Stimulated activated CD8-positive, alpha-beta memory T cell treated with anti-CD3 and anti-CD28 coated beads, Interleukin-7, amount 100 ng/mL, for 4 hours (primary cell): ENCODE measurements at regions not wholly inside any gene's neighbourhood (a gene's known extent, or its start where the extent isn't known, plus 50 kb on each side); places are given as distances from the start of the nearest gene placed in this dataset.

ENCODE experiments used
- DNase-seq, 2 donors: peaks; one replicate each; pipeline ENCODE4 v3.0.0-alpha.2; 2020; ENCODE audit warnings: low read depth in 2 of 2

- no peak for DNase-seq
These were observed 1499.3 kb downstream of the TBC1D22A start for GRCh38 chr22:48261706-48262105.

GRCh38 chr22:48261048-48261621 is 1498.7 kb downstream of the TBC1D22A start:
- DNase-seq, result no peak

- DNase-seq, result no peak
These were observed 1497.7 kb downstream of the TBC1D22A start for GRCh38 chr22:48259991-48260670.

- DNase-seq, result no peak
These were observed 1496.4 kb downstream of the TBC1D22A start for GRCh38 chr22:48258811-48259210.

- DNase-seq, result no peak
These were observed 1495.7 kb downstream of the TBC1D22A start for GRCh38 chr22:48258064-48258701.

GRCh38 chr22:48257685-48258055 is 1495.2 kb downstream of the TBC1D22A start:
- DNase-seq, result no peak

- no peak for DNase-seq
These were observed 1494.6 kb downstream of the TBC1D22A start for GRCh38 chr22:48256776-48257684.

GRCh38 chr22:48256041-48256739 is 1493.7 kb downstream of the TBC1D22A start:
- no peak for DNase-seq

- no peak for DNase-seq
These were observed 1491.9 kb downstream of the TBC1D22A start for GRCh38 chr22:48254311-48254873.

- no peak for DNase-seq
These were observed 1491.1 kb downstream of the TBC1D22A start for GRCh38 chr22:48253573-48253972.

- no peak for DNase-seq
These were observed 1490.7 kb downstream of the TBC1D22A start for GRCh38 chr22:48253136-48253535.

- no peak for DNase-seq
These were observed 1489.2 kb downstream of the TBC1D22A start for GRCh38 chr22:48251629-48252028.

- no peak for DNase-seq
These were observed 1488.6 kb downstream of the TBC1D22A start for GRCh38 chr22:48250937-48251530.

GRCh38 chr22:48250286-48250895 is 1487.9 kb downstream of the TBC1D22A start:
- DNase-seq, result no peak

GRCh38 chr22:48249713-48250268 is 1487.3 kb downstream of the TBC1D22A start:
- DNase-seq, result no peak

- DNase-seq, result no peak
These were observed 1486.5 kb downstream of the TBC1D22A start for GRCh38 chr22:48248901-48249455.

- no peak for DNase-seq
These were observed 1485.4 kb downstream of the TBC1D22A start for GRCh38 chr22:48247829-48248228.

GRCh38 chr22:48245196-48245485 is 1482.7 kb downstream of the TBC1D22A start:
- DNase-seq, result no peak

GRCh38 chr22:48244388-48245195 is 1482.1 kb downstream of the TBC1D22A start:
- DNase-seq, result no peak
